ENCODE measurements at regions not wholly inside any gene's neighbourhood (a gene's known extent, or its start where the extent isn't known, plus 50 kb on each side); places are given as distances from the start of the nearest gene placed in this dataset.

DNA sequence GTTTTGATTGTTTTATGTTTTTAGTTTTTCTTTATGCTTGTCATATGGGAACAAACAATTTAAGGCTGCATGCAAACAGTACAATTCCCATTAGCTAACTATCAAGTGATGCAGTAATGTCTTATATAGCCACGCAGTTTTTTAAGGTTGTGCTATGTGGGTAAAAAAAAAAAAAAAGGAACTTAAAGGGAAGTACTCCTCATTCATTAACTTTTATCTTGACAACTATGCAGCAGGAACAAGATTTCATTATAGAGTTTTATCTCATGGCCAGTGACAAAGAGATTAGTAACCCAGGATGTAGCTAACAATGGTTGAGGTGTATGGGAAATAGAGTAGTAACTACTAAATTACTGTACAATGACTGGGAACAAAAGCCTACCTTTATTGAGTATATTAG is 1008.2 kb upstream of the CDH9 start:
- no peaks in the 10 kb centered on the region for H3K4me1 ChIP-seq
- TF ChIP-seq, protein P1, sequence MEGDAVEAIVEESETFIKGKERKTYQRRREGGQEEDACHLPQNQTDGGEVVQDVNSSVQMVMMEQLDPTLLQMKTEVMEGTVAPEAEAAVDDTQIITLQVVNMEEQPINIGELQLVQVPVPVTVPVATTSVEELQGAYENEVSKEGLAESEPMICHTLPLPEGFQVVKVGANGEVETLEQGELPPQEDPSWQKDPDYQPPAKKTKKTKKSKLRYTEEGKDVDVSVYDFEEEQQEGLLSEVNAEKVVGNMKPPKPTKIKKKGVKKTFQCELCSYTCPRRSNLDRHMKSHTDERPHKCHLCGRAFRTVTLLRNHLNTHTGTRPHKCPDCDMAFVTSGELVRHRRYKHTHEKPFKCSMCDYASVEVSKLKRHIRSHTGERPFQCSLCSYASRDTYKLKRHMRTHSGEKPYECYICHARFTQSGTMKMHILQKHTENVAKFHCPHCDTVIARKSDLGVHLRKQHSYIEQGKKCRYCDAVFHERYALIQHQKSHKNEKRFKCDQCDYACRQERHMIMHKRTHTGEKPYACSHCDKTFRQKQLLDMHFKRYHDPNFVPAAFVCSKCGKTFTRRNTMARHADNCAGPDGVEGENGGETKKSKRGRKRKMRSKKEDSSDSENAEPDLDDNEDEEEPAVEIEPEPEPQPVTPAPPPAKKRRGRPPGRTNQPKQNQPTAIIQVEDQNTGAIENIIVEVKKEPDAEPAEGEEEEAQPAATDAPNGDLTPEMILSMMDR (IDR thresholded peaks at IDR 0.05): no peak

DNA sequence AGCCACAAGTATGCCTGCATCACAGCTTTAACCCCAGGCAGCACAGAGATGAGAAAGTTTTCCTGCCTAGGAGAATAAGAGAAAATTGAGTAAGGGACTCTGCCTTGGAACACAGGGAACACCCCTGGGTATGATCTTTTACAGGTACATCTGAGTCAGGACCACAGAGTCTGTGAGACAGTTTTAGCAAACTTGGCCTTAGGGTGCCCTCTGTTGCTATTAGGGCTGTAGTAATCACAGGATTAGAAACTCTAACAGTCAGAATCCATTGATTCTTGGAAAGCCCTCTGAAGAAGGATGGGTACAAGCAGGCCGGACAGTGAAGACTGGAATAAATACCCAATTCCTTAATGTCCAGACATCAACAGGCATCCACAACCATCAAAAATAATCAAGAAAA is 989.5 kb upstream of the CDH9 start:
- Histone ChIP-seq H3K9me3 (peaks cover 0 to 30% of the 10 kb centered on the region in 2 donors), H3K36me3 (no peaks in the 10 kb centered on the region), H3K27ac (no peak overlapping the region), H3K4me3 (no peak overlapping the region), H3K27me3 (no peaks in the 10 kb centered on the region), H3K4me1 (no peaks in the 10 kb centered on the region)
- TF ChIP-seq, protein P1 (IDR thresholded peaks at IDR 0.05): no peak
- DNase-seq (ENCODE audit: low spot score): no peak

More for the DNA sequence above, 1008.2 kb upstream of the CDH9 start:
- no peak overlapping the region for H3K27ac ChIP-seq
- no peak overlapping the region for H3K4me3 ChIP-seq
- no peaks in the 10 kb centered on the region for H3K9me3 ChIP-seq
- no peaks in the 10 kb centered on the region for H3K27me3 ChIP-seq
- H3K36me3 ChIP-seq: no peaks in the 10 kb centered on the region
- no peak for DNase-seq (ENCODE audit: low spot score)

DNA sequence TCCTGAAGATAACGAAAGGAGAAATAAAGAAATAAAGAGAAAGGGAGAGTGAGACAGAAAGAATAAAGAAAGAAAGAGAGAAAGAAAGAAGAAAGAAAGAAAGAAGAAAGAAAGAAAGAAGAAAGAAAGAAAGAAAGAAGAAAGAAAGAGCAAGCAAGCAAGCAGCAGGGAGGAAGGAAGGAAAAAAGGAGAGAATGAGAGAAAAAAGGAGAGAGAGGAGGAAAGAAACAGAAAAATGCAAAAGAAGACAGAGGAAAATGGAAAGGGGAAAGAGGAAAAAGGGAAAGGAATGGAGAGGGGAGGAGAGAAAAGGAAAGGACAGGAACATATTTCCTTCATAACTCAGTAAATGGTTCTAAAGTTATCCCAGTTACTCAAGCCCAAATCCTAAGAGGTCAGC is 978.8 kb upstream of the CDH9 start:
- H3K4me1 ChIP-seq: no peaks in the 10 kb centered on the region
- no peaks in the 10 kb centered on the region for H3K27me3 ChIP-seq
- no peak for DNase-seq (ENCODE audit: low spot score)
- no peak overlapping the region for H3K4me3 ChIP-seq
- H3K9me3 ChIP-seq: peaks cover 0 to 15% of the 10 kb centered on the region in 2 donors
- no peak overlapping the region for H3K27ac ChIP-seq
- TF ChIP-seq, protein P1 (IDR thresholded peaks at IDR 0.05): no peak
- H3K36me3 ChIP-seq: no peaks in the 10 kb centered on the region

DNA sequence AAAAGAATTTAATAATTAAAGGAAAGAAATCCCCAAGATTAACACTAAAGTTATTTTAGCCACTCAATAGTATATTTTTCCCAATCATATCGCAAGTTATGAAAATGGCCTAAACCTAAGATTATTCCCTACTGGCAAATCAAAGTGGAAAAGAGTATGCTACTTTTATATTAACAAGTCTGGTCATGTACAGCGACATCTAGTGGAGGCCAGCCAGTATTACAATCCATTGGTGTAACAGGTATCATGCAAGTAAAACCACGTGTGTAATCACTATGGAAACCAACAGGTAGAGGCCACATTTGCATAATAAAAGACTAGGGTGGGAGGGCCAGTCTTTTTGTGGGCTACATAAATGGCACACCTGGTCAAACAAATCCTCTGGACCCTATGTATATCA is 976.4 kb upstream of the CDH9 start:
- Histone ChIP-seq H3K27ac (no peak overlapping the region), H3K36me3 (no peaks in the 10 kb centered on the region), H3K4me3 (no peak overlapping the region), H3K27me3 (no peaks in the 10 kb centered on the region), H3K9me3 (peaks cover 0 to 18% of the 10 kb centered on the region in 2 donors), H3K4me1 (no peaks in the 10 kb centered on the region)
- no peak for DNase-seq (ENCODE audit: low spot score)
- TF ChIP-seq, protein P1 (IDR thresholded peaks at IDR 0.05): peak in 1 of 2 donors; percentile 40

DNA sequence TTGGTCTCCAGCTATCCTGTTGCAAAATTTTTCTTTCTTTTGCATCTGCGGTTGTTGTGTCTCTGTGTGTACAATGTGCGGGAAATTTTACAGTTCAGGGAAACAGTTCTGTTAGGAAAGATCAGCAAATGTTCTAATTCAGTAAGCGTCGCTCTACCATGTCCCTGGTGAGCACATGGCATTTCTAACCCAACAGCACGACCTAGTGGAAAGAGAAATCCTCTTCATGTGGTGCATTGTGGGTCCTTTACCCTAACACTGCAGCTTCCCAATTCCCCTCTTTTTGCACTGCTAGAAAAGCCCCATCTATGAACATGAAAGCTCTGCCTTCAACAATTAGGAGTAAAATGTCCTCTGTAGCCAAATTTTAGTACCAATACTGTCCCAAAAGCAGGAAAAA is 974.2 kb upstream of the CDH9 start:
- Histone ChIP-seq H3K4me1 (no peaks in the 10 kb centered on the region), H3K9me3 (peaks cover 0 to 18% of the 10 kb centered on the region in 2 donors), H3K36me3 (no peaks in the 10 kb centered on the region), H3K27ac (no peak overlapping the region), H3K4me3 (no peak overlapping the region), H3K27me3 (no peaks in the 10 kb centered on the region)
- TF ChIP-seq, protein P1 (IDR thresholded peaks at IDR 0.05): no peak
- DNase-seq (ENCODE audit: low spot score): no peak

DNA sequence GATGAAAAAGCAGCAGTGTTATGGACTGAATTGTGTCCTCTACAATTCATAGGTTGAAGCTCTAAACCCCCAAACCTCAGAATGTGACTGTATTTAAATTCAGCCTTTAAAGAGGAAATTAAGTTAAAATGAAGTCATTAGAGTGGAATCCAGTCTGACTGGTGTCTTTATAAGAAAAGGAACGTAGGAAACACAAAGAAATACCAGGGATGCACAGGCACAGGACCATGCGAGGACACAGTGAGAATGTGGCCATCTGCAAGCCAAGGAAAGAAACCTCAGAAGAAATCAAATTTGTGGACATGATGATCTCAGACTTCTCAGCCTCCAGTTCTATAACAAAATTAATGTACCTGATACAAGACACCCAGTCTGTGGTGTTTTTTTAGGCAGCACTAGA is 971.2 kb upstream of the CDH9 start:
- no peak for DNase-seq (ENCODE audit: low spot score)
- Histone ChIP-seq H3K27me3 (no peaks in the 10 kb centered on the region), H3K36me3 (no peaks in the 10 kb centered on the region), H3K27ac (no peak overlapping the region), H3K4me3 (no peak overlapping the region), H3K9me3 (peaks cover 0 to 18% of the 10 kb centered on the region in 2 donors), H3K4me1 (no peaks in the 10 kb centered on the region)
- TF ChIP-seq, protein P1 (IDR thresholded peaks at IDR 0.05): no peak
